ENCODE measurements at regions not wholly inside any gene's neighbourhood (a gene's known extent, or its start where the extent isn't known, plus 50 kb on each side); places are given as distances from the start of the nearest gene placed in this dataset.
"Not testable (repeated sequence)": the region's sequence is repeated elsewhere in the genome, so short reads cannot be mapped to it uniquely, and the experiment has no call there.

- no peak for DNase-seq (ENCODE audit: low read depth)
Observed at GRCh38 chr2:136282251-136282650, 164.3 kb upstream of the CXCR4 start.

DNA sequence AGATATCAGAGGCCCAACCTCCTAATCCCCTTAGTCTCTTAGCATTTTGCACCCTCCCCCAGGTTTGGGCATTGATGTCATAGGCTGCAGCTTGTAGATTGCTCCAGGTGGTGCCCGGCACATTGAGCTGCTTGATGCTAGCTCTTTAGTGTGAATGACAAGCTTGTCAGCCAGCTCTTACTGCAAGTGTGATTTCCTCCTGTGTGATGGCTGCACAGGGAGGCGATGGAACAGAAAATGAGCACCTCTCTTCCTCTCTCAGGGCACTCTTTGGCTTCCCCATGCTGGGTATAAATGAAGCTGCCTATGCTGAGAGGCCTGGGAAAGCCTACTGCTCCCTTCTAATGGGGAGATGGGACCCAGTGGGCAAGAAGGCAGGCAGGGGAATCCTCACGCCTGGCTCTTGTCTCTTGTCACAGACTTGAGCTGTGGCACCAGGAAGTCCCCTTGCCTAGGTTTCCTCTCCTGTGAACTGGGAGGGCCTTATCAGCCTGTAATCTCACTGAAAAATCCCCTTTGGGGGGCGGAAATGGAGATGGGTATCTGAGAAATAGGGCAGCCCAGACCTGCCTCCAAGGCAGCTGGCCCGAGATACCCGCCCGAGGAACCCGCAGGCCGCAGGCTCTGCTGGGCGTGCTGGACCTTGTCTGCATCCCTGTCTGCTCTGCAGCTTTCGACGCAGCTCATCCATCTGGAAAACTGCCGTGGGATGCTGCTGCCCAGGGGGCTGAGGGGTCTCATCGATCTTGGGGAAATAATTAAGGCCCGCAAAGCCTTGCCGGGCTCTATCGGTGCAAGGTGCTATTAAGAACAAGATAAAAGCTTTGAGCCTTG is 163.5 kb upstream of the CXCR4 start:
- DNase-seq (ENCODE audit: low read depth) = no peak

DNA sequence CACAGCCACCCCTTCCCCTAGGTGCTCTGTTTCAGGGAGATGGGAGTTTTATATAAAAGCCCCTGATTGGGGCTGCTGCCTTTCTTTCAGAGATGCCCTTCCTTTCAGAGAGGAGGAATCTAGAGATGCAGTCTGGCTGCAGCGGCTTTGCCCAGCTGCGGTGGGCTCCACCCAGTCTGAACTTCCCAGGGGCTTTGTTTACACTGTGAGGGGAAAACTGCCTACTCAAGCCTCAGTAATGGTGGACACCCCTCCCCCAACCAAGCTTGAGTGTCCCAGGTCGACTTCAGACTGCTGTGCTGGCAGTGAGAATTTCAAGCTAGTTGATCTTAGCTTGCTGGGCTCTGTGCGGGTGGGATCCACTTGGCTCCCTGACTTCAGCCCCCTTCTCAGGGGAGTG is 148.4 kb upstream of the CXCR4 start:
- not testable (repeated sequence) for DNase-seq (ENCODE audit: low read depth)

DNA sequence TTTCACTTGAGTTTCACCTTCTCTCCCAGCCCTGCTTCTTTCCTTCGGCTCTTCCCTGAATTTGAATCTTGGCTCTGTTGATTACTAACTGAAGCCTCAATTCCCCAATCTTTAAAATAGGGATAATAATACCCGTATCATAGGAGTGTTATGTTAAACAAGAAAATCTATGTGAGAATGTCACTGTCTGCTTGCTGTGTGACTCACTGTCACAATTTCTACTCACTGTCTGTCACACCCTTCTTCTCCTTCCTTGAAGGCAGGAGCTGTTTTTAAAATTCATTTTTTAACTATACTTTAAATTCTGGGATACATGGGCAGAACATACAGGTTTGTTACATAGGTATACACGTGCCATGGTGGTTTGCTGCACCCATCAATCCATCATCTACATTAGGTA is 141.6 kb upstream of the CXCR4 start:
- DNase-seq (ENCODE audit: low read depth) = no peak

DNA sequence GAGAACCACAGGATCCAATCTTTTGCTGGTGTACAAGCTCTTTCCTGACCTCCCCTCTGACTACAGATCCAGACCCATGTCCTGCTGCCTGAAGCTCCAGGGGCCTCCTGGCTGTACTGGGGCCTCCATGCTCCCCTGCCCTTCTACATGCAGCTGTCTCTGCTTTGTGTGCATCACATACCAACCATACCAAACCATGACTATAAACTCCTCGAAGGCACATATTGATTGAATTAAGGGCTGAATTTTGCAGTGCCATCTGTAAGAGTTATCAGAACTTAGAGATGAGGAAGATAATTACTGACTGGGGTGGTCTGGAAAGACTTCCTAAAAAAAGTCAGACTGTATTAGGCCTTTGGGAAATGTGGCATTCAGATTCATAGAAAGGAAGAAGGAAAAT is 139.9 kb upstream of the CXCR4 start:
- DNase-seq (ENCODE audit: low read depth) = peak; percentile 19

- DNase-seq (ENCODE audit: low read depth) = no peak
Observed at GRCh38 chr2:136255648-136256461, 137.9 kb upstream of the CXCR4 start.

DNA sequence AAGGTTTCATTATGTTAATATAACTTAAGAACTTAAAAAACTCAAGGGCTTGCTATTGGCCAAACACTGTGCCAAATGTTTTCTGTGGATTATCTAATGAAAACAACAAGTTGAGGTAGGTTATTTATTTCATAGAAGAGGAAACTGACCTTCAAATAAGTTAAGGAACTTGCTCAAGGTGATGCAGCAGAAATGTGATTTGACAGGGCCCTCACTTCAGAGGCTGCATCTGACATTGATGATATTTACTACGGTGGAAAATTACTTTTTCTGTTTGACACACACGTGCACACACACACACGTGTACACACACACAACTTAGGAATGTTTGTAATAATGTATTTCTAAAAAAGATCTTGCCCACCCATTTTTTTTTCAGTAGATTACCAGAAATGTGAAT is 137.2 kb upstream of the CXCR4 start:
- DNase-seq (ENCODE audit: low read depth) = no peak

- no peak for DNase-seq (ENCODE audit: low read depth)
Observed at GRCh38 chr2:136254681-136255080, 136.7 kb upstream of the CXCR4 start.

DNA sequence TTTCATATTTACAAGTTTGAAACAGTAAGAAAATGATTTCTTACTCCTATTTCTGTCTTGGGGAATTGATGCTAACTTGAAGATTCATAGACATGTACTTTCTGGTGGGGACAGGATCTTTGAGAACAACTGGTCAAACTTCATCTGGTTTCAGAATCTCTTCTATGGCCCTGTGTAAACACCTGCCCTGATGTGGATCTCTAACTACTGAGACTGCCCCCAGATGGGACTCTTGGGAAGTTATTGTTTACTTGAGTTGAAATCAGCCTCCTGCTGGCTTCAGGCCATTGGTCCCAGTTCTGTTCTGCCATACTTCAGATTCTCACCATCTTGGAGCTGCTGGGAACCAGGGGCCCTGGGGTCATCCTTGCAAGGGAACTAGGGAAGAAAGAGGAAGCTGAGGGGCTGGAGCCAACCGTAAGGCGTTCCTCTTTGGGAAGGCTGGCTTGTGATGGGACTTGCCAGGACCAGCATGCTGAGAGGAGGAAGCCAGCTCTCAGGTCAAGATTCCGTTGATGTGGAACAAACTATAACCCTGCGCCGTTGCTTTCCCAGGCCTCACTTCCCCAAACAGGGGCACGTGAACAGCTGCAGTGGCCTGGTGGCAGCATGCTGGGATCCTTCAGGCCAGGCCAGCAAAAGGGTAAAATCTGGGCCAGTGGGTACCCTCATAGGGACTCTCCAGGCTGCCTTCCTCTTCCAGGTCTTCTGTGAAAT is 135.5 kb upstream of the CXCR4 start:
- DNase-seq (ENCODE audit: low read depth) = no peak

DNA sequence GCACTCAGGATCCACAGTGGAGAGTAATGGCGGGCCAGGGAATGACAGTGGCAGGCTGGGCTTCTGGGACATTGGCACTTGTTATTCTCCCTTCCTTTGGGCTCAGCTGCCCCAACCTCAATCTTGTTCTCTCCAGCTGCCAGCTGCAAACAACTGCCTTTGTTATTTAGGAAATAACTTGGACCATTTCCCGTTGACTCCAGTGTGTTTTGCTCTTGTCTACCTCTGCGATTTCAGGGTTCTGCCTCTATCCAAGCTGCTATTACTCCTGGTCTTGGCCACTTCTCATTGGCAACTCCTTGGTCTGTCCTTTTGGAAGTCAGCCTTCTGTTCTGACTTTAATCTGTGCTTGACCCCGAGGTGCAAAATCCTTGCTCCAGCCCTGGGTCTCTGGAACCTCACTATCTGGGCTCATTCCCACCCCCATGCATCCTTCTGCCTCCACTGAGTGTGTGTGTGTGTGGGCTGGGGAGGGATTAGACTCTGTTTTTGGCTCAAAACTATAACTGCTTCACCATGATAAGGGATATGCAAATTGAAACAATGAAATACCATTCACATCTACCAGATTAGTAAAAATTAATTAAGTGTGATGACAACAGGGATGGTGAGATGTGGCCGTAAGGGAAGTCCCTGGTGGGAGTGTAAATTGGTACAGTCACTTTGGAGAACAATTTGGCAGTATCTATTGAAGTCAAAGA is 134.1 kb upstream of the CXCR4 start:
- no peak for DNase-seq (ENCODE audit: low read depth)

- DNase-seq (ENCODE audit: low read depth) = no peak
Observed at GRCh38 chr2:136251197-136251884, 133.4 kb upstream of the CXCR4 start.

- DNase-seq (ENCODE audit: low read depth) = no peak
Observed at GRCh38 chr2:136250131-136250530, 132.2 kb upstream of the CXCR4 start.

GRCh38 chr2:136248907-136249306 is 131.0 kb upstream of the CXCR4 start:
- DNase-seq (ENCODE audit: low read depth) = no peak

GRCh38 chr2:136248242-136248641 is 130.3 kb upstream of the CXCR4 start:
- DNase-seq (ENCODE audit: low read depth) = peak; percentile 15

GRCh38 chr2:136247204-136247950 is 129.4 kb upstream of the CXCR4 start:
- DNase-seq (ENCODE audit: low read depth) = no peak

GRCh38 chr2:136246086-136246669 is 128.2 kb upstream of the CXCR4 start:
- no peak for DNase-seq (ENCODE audit: low read depth)

- no peak for DNase-seq (ENCODE audit: low read depth)
Observed at GRCh38 chr2:136245211-136245610, 127.3 kb upstream of the CXCR4 start.

- no peak for DNase-seq (ENCODE audit: low read depth)
Observed at GRCh38 chr2:136244536-136244885, 126.6 kb upstream of the CXCR4 start.

GRCh38 chr2:136243638-136244535 is 125.9 kb upstream of the CXCR4 start:
- DNase-seq (ENCODE audit: low read depth) = no peak

Data from HS-5 (cell line).